Retina (tissue), 1 donor: ENCODE measurements at regions not wholly inside any gene's neighbourhood (a gene's known extent, or its start where the extent isn't known, plus 50 kb on each side); places are given as distances from the start of the nearest gene placed in this dataset.
"Not testable (repeated sequence)": the region's sequence is repeated elsewhere in the genome, so short reads cannot be mapped to it uniquely, and the experiment has no call there.

Source experiments
- DNase-seq: peaks from one replicate; pipeline ENCODE4 v3.0.0-alpha.2; 2016

- no peak for DNase-seq
These were observed 149.2 kb downstream of the NPIPB5 start for GRCh38 chr16:22659933-22660332.

GRCh38 chr16:22660441-22661160 lies 149.9 kb downstream of the NPIPB5 start:
- DNase-seq, result no peak

GRCh38 chr16:22661161-22661647 lies 150.5 kb downstream of the NPIPB5 start:
- DNase-seq, result no peak

- not testable (repeated sequence) for DNase-seq
These were observed 151.0 kb upstream of the HS3ST2 start for GRCh38 chr16:22662958-22663357.

- DNase-seq, result no peak
These were observed 150.4 kb upstream of the HS3ST2 start for GRCh38 chr16:22663389-22664064.

GRCh38 chr16:22664132-22664531 lies 149.8 kb upstream of the HS3ST2 start:
- DNase-seq, result no peak

- no peak for DNase-seq
These were observed 149.4 kb upstream of the HS3ST2 start for GRCh38 chr16:22664561-22664997.

- no peak for DNase-seq
These were observed 148.7 kb upstream of the HS3ST2 start for GRCh38 chr16:22665048-22665797.

GRCh38 chr16:22665803-22666202 lies 148.2 kb upstream of the HS3ST2 start:
- no peak for DNase-seq

GRCh38 chr16:22668318-22668717 lies 145.6 kb upstream of the HS3ST2 start:
- DNase-seq, result no peak

GRCh38 chr16:22670044-22670536 lies 143.9 kb upstream of the HS3ST2 start:
- DNase-seq, result no peak

GRCh38 chr16:22670551-22671041 lies 143.4 kb upstream of the HS3ST2 start:
- DNase-seq, result peak; percentile 46

- no peak for DNase-seq
These were observed 142.5 kb upstream of the HS3ST2 start for GRCh38 chr16:22671301-22672076.

GRCh38 chr16:22672830-22673210 lies 141.1 kb upstream of the HS3ST2 start:
- no peak for DNase-seq

GRCh38 chr16:22673421-22673831 lies 140.5 kb upstream of the HS3ST2 start:
- DNase-seq, result no peak

GRCh38 chr16:22674832-22675191 lies 139.2 kb upstream of the HS3ST2 start:
- DNase-seq, result no peak

- no peak for DNase-seq
These were observed 138.0 kb upstream of the HS3ST2 start for GRCh38 chr16:22675745-22676540.

GRCh38 chr16:22677024-22677830 lies 136.7 kb upstream of the HS3ST2 start:
- no peak for DNase-seq

- no peak for DNase-seq
These were observed 135.7 kb upstream of the HS3ST2 start for GRCh38 chr16:22678311-22678710.

- peak; percentile 82 for DNase-seq
These were observed 132.2 kb upstream of the HS3ST2 start for GRCh38 chr16:22681554-22682291.
